Left lobe of liver (tissue), 2 donors: ENCODE measurements at regions not wholly inside any gene's neighbourhood (a gene's known extent, or its start where the extent isn't known, plus 50 kb on each side); places are given as distances from the start of the nearest gene placed in this dataset.

Source experiments
- ATAC-seq: fragments of 200-7000 bp; cut with Tn5 transposase; one replicate; pipeline ENCODE4 v1.9.1; 2020; ENCODE audit warnings: mild to moderate bottlenecking, moderate library complexity
- DNase-seq: peaks from one replicate; pipeline ENCODE4 v3.0.0-alpha.2; 2020; ENCODE audit warnings: low spot score
- donor health status: DM: no; HTN: no; CAD: no; lungs with moderate emphysema.
- donor health status: DM: no; HTN: yes; CAD: no.

GRCh38 chr13:59495936-59496512 lies 667.7 kb downstream of the DIAPH3 start:
- ATAC-seq: no peak

DNA sequence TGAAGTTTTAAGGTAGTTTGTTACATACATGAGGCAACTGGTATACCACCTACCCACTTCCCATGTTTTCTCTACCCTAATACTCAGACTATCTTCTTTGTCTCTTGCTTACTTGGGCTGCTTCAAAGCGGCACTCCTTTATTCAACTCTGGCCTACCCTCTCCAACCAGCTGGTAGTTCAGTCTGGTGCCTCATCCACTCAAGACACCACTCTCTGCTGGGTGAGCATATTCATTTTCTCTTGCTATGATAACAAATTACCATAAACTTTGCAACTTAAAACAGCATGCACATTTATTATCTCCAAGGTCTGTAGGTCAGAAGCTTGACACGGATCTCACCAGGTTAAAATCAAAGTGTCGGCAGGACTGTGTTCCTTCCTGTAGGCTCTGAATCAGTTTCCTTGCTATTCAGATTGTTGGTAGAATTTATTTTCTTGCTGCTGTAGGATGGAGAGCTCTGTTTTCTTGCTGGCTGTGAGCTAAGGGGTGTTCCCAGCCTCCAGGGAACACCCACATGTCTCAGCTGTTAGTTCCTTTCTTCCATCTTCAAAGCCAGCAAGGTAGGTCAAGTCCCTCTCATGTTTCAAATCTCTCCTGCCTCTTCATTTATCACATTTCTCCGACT lies 666.0 kb downstream of the DIAPH3 start:
- ATAC-seq (no peak), DNase-seq (no peak)

More at GRCh38 chr13:59495936-59496512, 667.7 kb downstream of the DIAPH3 start:
- DNase-seq: no peak

- no peak for DNase-seq
- ATAC-seq: no peak
These were observed 662.7 kb downstream of the DIAPH3 start for GRCh38 chr13:59501004-59501403.

- no peak for DNase-seq
- ATAC-seq: no peak
These were observed 659.3 kb downstream of the DIAPH3 start for GRCh38 chr13:59504407-59504806.

GRCh38 chr13:59510386-59510785 lies 653.3 kb downstream of the DIAPH3 start:
- no peak for DNase-seq
- no peak for ATAC-seq

- ATAC-seq: no peak
- DNase-seq: no peak
These were observed 650.0 kb downstream of the DIAPH3 start for GRCh38 chr13:59513686-59514085.

DNA sequence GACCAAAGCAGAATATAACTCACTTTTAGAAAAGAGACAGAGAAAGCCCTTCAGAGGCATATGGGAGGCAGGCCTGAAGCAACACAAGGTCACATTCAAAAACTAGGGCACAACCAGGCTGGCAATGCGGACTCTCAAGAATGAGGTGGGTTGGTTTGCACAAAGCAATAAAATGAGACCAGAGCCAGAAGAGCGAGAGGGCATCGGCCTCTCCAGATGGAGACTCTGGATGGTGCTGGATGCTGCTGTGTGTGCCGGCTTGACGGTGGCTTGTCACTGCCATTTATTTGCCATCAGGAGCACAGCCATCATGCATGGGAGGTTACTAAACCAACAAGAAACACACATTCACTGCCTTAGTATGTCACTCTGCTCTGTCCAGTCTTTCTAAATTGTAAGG lies 649.4 kb downstream of the DIAPH3 start:
- DNase-seq (no peak), ATAC-seq (no peak)

GRCh38 chr13:59519819-59520218 lies 643.9 kb downstream of the DIAPH3 start:
- ATAC-seq: no peak

DNA sequence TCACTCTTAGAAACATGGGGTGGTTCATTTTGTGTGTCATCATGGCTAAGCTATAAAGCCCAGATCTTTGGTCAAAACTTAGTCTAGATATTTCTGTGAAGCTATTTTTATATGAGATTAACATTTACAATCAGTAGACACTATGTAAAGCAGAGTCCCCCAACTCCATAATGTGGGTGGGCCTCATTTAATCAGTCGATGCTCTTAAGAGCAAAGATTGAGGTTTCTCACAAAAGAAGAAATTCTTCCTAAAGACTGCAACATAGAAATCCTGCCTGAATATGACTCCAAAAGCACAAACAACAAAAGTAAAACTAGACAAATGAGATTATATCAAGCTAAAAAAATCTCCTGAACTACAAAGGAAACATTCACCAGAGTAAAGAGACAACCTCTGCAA lies 642.2 kb downstream of the DIAPH3 start:
- DNase-seq (no peak), ATAC-seq (no peak)

More at GRCh38 chr13:59519819-59520218, 643.9 kb downstream of the DIAPH3 start:
- no peak for DNase-seq

DNA sequence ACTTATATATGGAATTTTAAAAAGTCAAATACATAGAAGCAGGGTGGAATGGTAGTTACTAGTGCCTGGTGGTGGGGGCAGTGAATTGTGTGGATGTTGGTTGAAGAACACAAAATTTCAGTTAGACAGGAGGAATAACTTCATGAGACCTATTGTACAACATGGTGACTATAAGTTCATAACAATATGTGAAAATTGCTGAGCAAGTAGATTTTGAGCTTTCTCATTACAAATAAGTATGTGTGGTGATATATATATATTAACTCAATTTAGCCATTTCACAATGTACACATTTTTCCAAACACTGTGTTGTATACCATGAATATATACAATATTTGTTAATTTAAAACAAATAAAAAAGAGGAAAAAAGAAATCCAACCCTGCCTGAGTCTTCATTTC lies 641.1 kb downstream of the DIAPH3 start:
- ATAC-seq: no peak
- no peak for DNase-seq

DNA sequence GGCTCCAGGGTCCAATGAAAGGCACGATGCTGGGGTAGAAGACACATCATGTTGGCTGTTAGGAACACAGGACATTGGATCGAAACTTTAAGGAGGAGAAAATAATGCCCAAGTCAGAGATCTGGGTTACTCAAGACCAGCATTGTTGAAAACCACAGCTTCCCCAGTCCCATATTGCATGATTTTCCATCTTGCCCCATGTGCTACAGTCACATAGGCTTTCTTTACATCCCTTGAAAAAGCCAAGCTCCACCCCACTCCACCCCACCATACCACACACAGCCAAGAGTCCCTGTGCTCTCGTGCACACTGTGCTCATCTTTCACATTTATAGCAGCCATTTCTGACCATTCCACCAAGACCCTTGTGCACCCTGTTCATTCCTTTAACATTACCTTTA lies 636.2 kb downstream of the DIAPH3 start:
- no peak for ATAC-seq

DNA sequence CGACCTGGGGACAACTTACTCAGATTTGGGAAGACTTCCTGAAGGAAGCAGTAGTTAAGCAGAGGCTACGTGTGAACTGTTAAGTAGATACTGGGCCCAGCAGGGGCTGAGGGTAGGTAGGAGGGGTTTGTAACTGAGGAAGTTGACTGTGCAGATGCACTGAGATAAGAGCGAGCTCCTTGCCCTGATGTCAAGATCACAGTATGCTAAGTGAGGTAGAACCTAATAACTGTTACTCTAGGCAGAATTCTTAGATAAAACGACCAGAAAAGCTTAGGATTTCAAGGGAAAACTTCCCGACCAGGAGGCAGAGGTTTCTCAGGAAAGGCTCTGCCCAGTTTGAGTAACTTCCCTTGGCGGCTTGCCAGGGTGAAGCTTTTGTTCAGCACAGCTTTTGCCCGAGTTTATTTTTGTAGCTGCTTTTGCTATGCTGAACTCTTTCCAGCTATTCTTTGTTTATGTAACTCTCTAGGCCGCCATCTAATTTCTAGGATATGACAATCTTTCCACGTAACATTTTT lies 632.1 kb downstream of the DIAPH3 start:
- ATAC-seq (peak; percentile 49), DNase-seq (peak; percentile 55)

More for the DNA sequence above, 636.2 kb downstream of the DIAPH3 start:
- no peak for DNase-seq

GRCh38 chr13:59532405-59532804 lies 631.3 kb downstream of the DIAPH3 start:
- DNase-seq (no peak), ATAC-seq (no peak)

DNA sequence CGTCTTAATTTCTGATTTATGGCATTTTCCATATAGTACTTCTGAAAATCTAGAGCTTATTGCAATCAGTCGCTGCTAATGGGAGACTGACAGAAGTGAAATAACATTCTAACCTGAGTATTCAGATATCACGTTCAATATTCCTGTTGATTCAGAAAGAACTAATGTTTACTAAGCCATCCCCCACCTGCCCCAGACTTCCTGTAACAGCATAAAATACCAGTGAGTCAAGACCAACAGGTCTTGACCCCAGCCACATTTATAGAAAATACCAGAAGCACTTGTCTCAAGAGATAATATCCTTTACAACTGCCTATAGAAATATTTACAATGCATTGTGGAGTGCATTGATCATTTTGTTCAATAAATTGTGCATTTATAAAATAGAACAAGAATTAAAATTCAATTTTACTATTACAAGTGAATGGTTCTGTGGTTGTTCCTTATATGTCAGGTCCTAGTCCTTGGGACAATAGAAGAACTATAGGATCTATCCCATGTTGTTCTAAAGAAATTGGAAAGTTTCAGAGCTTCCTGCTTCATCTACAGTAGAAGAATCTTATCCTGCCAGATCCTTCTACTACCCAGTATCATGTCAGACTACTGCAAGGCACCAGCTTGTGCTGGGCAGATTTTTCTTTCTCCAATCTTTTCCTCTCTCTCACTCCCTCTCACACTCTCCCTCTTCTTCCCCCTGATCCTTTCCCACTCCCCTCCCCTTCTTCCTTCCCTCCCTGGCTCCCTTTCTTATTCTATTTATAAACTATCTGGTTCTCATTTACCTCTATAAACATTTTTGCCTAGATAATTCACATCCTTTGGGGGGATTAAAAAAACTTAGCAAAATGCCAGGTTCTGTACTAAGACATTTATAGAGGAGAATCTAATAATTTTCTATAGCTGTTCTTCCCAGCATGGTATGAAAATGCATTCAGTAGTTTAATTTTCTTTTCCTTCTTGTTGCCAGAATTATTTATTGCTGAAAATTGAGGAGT lies 629.9 kb downstream of the DIAPH3 start:
- DNase-seq: no peak
- no peak for ATAC-seq

GRCh38 chr13:59534806-59535205 lies 628.9 kb downstream of the DIAPH3 start:
- no peak for DNase-seq
- no peak for ATAC-seq

- ATAC-seq: no peak
These were observed 626.2 kb downstream of the DIAPH3 start for GRCh38 chr13:59537500-59537899.

DNA sequence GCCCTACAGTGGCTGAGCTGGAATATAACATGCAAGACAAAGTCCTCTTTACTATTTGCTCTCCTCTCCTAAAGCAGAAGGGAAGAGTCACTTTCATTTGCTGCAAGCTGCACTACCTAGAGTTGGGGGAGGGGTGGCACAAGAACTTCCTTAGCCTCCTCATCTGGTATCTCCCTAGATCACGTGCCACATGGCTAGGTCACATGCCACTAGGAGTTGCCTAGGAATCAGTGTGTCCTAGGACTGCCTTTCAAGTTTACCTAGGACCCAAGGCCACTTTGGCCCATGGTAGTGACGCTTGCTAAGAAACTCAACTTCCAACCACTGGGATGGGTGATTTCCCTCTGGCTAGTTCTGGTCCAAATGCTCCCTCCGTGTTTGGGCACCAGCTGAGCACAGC lies 625.2 kb downstream of the DIAPH3 start:
- ATAC-seq: no peak

More at GRCh38 chr13:59537500-59537899, 626.2 kb downstream of the DIAPH3 start:
- no peak for DNase-seq

GRCh38 chr13:59542303-59542702 lies 621.4 kb downstream of the DIAPH3 start:
- ATAC-seq (no peak), DNase-seq (no peak)

More for the DNA sequence above, 625.2 kb downstream of the DIAPH3 start:
- no peak for DNase-seq

GRCh38 chr13:59543418-59543817 lies 620.3 kb downstream of the DIAPH3 start:
- ATAC-seq: no peak
- no peak for DNase-seq

GRCh38 chr13:59545007-59545406 lies 618.7 kb downstream of the DIAPH3 start:
- DNase-seq: no peak
- ATAC-seq: no peak

DNA sequence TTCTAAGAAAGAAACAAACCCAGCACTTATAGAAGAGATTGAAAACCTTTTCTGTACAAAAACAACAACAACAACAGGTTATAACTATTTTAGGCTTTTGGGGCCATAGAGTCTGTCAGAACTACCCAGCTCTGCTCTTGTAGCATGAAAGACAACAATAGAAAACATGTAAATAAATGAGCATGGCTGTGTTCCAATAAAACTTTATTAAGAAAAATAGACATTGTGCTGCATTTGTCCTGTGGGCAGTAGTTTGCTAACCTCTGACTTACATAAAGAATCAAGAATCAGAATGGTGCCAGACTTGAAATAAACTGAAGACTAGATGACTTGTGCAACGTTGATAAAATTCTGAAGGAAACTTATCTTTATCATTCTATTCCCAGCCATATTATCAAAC lies 617.5 kb downstream of the DIAPH3 start:
- no peak for ATAC-seq

More for the DNA sequence above, 617.5 kb downstream of the DIAPH3 start:
- DNase-seq: no peak
